Esophagus squamous epithelium (tissue), 5 donors: ENCODE measurements at regions not wholly inside any gene's neighbourhood (a gene's known extent, or its start where the extent isn't known, plus 50 kb on each side); places are given as distances from the start of the nearest gene placed in this dataset.
"Not testable (repeated sequence)": the region's sequence is repeated elsewhere in the genome, so short reads cannot be mapped to it uniquely, and the experiment has no call there.

Experiments used
- DNase-seq: peaks from one replicate; lab custom pipeline; 2025; lab: John Stamatoyannopoulos, UW
- H3K27ac ChIP-seq, 4 donors: fragments of 200-600 bp; sonication (generic); one replicate each; pipeline ENCODE4 v1.5.1; 2016 to 2019; ENCODE audit warnings: mild to moderate bottlenecking in 1 of 4
- H3K27me3 ChIP-seq, 4 donors: fragments of 200-600 bp; sonication (generic); 1 replicate in 3 of 4; 2 replicates in 1 of 4; pipeline versions ENCODE4 v1.5.1 to v1.6.0; 2017 to 2021; ENCODE audit warnings: antibody characterized with exemption in 1 of 4
- H3K36me3 ChIP-seq, 3 donors: fragments of 200-600 bp; sonication (generic); one replicate each; pipeline ENCODE4 v1.5.1; 2016 to 2019
- H3K4me1 ChIP-seq, 3 donors: fragments of 200-600 bp; sonication (generic); one replicate each; pipeline ENCODE4 v1.5.1; 2017 to 2019
- H3K4me3 ChIP-seq, 4 donors: fragments of 200-600 bp; sonication (generic); 1 replicate in 3 of 4; 2 replicates in 1 of 4; pipeline ENCODE4 v1.5.1; 2016 to 2019; ENCODE audit warnings: mild to moderate bottlenecking in 2 of 4, moderate library complexity in 1 of 4
- H3K9me3 ChIP-seq, 3 donors: fragments of 200-600 bp; sonication (generic); one replicate each; pipeline ENCODE4 v1.5.1; 2016 to 2019
- POLR2A ChIP-seq, 4 donors: fragments of 450-650 bp; IDR thresholded peaks; one replicate each; pipeline ENCODE4 v1.6.1; 2017; ENCODE audit warnings: antibody characterized with exemption in 4 of 4, mild to moderate bottlenecking in 4 of 4, moderate library complexity in 3 of 4
- WGBS, 2 donors: methylation state at CpG; one replicate each; pipeline ENCODE4 v1.1.5; 2018; 5-methylcytosine and 5-hydroxymethylcytosine counted together
- intact Hi-C: fragments of 100-400 bp; cut with DNase I; formaldehyde crosslinking; loops from one replicate; pipeline ENCODE4 v1.15.0; 2022
- TF ChIP-seq, protein P1 (sequence below), 6 experiments: fragments of 450-650 bp in 4 of 6; fragments of 200-600 bp in 2 of 6; sonication (generic) in 2 of 6; IDR thresholded peaks; one replicate each; pipeline ENCODE4 v1.5.1; 2016 to 2019; ENCODE audit warnings: antibody characterized with exemption in 6 of 6, mild to moderate bottlenecking in 4 of 6, moderate library complexity in 4 of 6
- donor health status: DM: yes; HTN: yes; CAD: no.

DNA sequence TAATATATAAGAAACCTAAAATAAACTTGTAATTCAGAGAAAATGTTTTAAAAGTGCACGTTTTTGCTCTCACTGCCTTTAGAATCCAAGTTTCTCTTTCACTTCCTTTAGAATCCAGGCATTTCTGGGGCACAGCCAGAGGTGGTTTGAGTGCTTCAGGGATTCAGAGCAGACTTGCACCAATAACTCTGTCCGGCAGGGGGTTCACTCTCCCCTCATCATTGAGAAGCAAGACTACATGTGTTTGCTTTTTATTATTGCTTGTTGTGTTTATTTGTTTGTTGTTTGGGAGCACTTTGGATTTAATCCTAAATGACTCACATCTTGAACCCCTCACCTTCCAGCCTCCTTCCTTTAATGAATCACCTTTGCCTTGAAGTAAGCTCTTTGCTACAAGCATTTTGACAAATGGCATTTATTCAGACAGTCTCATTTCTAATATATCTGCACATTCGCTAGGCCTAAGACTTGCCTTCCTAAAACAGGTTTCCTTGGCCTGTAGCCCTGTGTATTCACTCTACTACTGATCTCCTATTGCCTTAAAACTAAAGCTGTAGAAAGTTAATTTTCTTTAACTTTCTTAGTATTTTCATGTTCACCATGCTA, 233.5 kb upstream of the ATP5MC3 start:
- H3K9me3 ChIP-seq: no peaks in the 10 kb centered on the region
- H3K36me3 ChIP-seq: no peaks in the 10 kb centered on the region
- no peaks in the 10 kb centered on the region for H3K27me3 ChIP-seq
- intact Hi-C loops: no loop called here
- no peak overlapping the region for H3K27ac ChIP-seq
- 21 to 23% methylated on average over 3 of the region's 3 CpGs for WGBS, 2 donors
- DNase-seq: no peak
- no peak overlapping the region for H3K4me3 ChIP-seq
- H3K4me1 ChIP-seq: no peaks in the 10 kb centered on the region
- TF ChIP-seq, protein P1, sequence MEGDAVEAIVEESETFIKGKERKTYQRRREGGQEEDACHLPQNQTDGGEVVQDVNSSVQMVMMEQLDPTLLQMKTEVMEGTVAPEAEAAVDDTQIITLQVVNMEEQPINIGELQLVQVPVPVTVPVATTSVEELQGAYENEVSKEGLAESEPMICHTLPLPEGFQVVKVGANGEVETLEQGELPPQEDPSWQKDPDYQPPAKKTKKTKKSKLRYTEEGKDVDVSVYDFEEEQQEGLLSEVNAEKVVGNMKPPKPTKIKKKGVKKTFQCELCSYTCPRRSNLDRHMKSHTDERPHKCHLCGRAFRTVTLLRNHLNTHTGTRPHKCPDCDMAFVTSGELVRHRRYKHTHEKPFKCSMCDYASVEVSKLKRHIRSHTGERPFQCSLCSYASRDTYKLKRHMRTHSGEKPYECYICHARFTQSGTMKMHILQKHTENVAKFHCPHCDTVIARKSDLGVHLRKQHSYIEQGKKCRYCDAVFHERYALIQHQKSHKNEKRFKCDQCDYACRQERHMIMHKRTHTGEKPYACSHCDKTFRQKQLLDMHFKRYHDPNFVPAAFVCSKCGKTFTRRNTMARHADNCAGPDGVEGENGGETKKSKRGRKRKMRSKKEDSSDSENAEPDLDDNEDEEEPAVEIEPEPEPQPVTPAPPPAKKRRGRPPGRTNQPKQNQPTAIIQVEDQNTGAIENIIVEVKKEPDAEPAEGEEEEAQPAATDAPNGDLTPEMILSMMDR (IDR thresholded peaks at IDR 0.05): peak in 4 of 6 experiments; percentile 18 to 51 (median 36)
- no peak for TF ChIP-seq POLR2A (IDR thresholded peaks at IDR 0.05)

DNA sequence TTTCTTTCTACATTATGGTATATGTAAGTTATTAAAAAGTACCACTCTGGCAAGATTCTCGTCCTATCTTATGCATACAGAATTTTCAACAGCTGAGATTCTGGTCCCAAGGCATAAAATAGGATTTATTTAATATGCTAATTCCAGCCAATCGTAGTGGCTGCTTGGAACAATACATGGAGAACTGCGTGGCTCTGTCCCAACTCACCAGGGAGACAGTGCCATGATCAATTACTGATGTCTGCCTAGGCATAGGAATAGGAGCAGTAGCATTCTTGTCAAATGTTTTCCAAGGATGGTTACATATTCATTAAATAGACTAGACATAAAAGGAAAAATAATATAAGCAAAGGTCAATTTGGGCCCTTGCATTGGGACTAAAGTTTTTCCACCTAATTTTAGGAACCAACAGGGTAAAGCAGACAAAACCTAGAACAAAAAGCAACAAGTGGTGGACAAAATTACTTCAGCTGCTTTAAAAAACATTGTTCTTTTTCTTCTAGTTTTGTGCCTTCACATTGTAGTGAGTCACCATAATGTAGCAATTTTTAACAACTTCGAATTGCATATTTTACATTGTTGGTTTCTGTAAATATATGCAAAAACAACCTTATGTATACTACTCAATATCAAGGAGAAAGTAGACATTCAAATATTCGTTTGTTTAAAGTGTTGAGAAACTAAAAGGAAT, 232.8 kb upstream of the ATP5MC3 start:
- no peak overlapping the region for H3K4me3 ChIP-seq
- DNase-seq: no peak
- intact Hi-C loops: no loop called here

DNA sequence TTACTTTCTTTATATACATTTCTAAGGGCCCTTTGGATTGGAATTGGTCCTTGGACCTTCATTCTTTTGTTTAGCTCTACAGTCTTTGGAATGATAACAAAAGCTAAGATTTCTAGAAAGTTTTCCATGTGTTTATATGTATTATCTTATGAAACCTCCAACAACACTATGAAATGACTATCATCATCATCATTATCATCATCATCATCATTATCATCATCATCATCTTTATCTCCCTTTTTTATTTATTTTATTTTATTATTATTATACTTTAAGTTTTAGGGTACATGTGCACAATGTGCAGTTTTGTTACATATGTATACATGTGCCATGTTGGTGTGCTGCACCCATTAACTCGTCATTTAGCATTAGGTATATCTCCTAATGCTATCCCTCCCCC, 229.4 kb upstream of the ATP5MC3 start:
- H3K36me3 ChIP-seq, H3K27ac ChIP-seq, intact Hi-C loops, DNase-seq, H3K27me3 ChIP-seq, H3K9me3 ChIP-seq, H3K4me1 ChIP-seq, H3K4me3 ChIP-seq: not testable (repeated sequence)
- 55 to 83% methylated on average over 1 of the region's 1 CpG for WGBS, 2 donors

More for the DNA sequence above, 232.8 kb upstream of the ATP5MC3 start:
- WGBS, 2 donors: 52 to 56% methylated on average over 5 of the region's 5 CpGs
- no peak for TF ChIP-seq POLR2A (IDR thresholded peaks at IDR 0.05)
- TF ChIP-seq, protein P1 (IDR thresholded peaks at IDR 0.05): no peak
- no peaks in the 10 kb centered on the region for H3K9me3 ChIP-seq
- H3K27me3 ChIP-seq: no peaks in the 10 kb centered on the region
- H3K27ac ChIP-seq: no peak overlapping the region
- H3K4me1 ChIP-seq: no peaks in the 10 kb centered on the region
- H3K36me3 ChIP-seq: no peaks in the 10 kb centered on the region

DNA sequence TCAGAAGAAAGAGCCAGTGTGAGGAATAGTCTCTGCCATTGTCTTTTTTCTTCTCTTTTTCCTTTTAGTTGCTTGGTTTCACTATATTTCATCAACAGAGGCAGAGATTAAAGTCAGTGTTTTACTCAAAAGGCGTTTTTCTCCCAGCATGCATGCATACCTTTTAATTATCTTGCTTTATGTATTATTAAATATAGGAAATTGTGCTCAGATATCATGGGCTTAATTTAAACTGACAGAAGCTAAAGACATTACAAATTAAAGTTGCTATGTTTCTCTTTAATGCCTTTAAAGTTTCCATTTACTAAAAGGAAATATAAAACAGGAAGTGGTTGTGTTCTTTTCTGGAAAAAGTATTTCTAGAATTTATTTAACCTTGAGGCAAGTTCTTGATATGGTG, 223.3 kb upstream of the ATP5MC3 start:
- Histone ChIP-seq H3K27me3 (no peaks in the 10 kb centered on the region), H3K4me3 (no peak overlapping the region), H3K36me3 (no peaks in the 10 kb centered on the region), H3K4me1 (no peaks in the 10 kb centered on the region), H3K9me3 (no peaks in the 10 kb centered on the region), H3K27ac (no peak overlapping the region)
- no peak for DNase-seq
- intact Hi-C loops: no loop called here
- WGBS, 2 donors: 38% methylated on average over 1 of the region's 1 CpG
- TF ChIP-seq, protein P1 (IDR thresholded peaks at IDR 0.05): no peak
- no peak for TF ChIP-seq POLR2A (IDR thresholded peaks at IDR 0.05)

DNA sequence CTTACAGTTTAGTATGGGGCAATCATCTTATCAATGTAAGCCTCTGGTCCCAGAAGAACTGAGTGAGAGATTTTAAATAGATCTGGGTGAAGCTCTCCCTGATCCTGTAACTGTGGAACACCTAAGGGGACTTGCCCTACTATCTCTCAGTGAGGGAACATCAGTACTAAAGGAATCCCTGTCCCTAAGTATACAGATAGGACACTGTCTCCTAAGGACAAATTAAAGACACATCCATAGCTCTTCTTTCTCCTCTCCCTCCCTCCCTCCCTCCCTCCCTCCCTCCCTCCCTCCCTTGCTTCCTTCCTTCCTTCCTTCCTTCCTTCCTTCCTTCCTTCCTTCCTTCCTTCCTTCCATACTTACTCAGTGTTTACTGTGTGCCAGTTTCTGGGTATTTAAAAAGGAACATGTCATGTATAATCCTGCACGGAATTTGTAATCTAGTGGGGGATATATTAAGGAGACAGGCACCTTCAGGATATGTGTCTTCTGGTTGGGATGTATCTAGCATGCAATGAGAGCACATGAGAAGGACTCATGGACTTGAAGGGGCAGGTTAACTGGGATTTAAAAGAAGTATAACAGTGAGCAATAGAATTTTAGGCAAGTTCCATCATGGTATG, 222.2 kb upstream of the ATP5MC3 start:
- intact Hi-C loops: no loop called here
- Histone ChIP-seq H3K9me3 (no peaks in the 10 kb centered on the region), H3K36me3 (no peaks in the 10 kb centered on the region), H3K4me3 (no peak overlapping the region), H3K27ac (no peak overlapping the region), H3K27me3 (no peaks in the 10 kb centered on the region), H3K4me1 (no peaks in the 10 kb centered on the region)
- DNase-seq: no peak
- TF ChIP-seq, protein P1 (IDR thresholded peaks at IDR 0.05): no peak
- no peak for TF ChIP-seq POLR2A (IDR thresholded peaks at IDR 0.05)
- WGBS, 2 donors: 56 to 64% methylated on average over 1 of the region's 1 CpG
